Testis (tissue), 2 donors: ENCODE measurements at regions not wholly inside any gene's neighbourhood (a gene's known extent, or its start where the extent isn't known, plus 50 kb on each side); places are given as distances from the start of the nearest gene placed in this dataset.

ENCODE experiments used
- DNase-seq: peaks from one replicate; pipeline ENCODE4 v3.0.0-alpha.2; 2019
- H3K27ac ChIP-seq, 2 donors: fragments of 200-600 bp; sonication (generic); one replicate each; pipeline ENCODE4 v1.5.1; 2019
- H3K27me3 ChIP-seq: fragments of 200-600 bp; sonication (generic); one replicate; pipeline ENCODE4 v1.5.1; 2019
- H3K36me3 ChIP-seq: fragments of 200-600 bp; sonication (generic); one replicate; pipeline ENCODE4 v1.5.1; 2017; ENCODE audit warnings: low read depth; ENCODE audit errors: missing control alignments
- H3K4me1 ChIP-seq: fragments of 200-600 bp; sonication (generic); one replicate; pipeline ENCODE4 v1.5.1; 2019
- H3K4me3 ChIP-seq, 2 donors: fragments of 200-600 bp; sonication (generic); one replicate each; pipeline ENCODE4 v1.5.1; 2017 to 2019
- H3K9me3 ChIP-seq: fragments of 200-600 bp; sonication (generic); one replicate; pipeline ENCODE4 v1.5.1; 2017
- CTCF ChIP-seq, 3 experiments: fragments of 450-650 bp in 2 of 3; fragments of 200-600 bp in 1 of 3; sonication (generic) in 1 of 3; IDR thresholded peaks; one replicate each; pipeline ENCODE4 v1.5.1; 2016 to 2019; ENCODE audit warnings: antibody characterized with exemption in 3 of 3, mild to moderate bottlenecking in 2 of 3, moderate library complexity in 1 of 3
- POLR2A ChIP-seq: fragments of 450-650 bp; IDR thresholded peaks from one replicate; pipeline ENCODE4 v1.6.1; 2017; ENCODE audit warnings: antibody characterized with exemption, mild to moderate bottlenecking, moderate library complexity
- WGBS, 2 donors: methylation state at CpG; one replicate each; pipeline ENCODE4 v1.1.5; 2018; 5-methylcytosine and 5-hydroxymethylcytosine counted together
- intact Hi-C: fragments of 100-400 bp; cut with DNase I; formaldehyde crosslinking; loops from one replicate; pipeline ENCODE4 v1.15.1; 2023; ENCODE audit warnings: low total_unique reads

DNA sequence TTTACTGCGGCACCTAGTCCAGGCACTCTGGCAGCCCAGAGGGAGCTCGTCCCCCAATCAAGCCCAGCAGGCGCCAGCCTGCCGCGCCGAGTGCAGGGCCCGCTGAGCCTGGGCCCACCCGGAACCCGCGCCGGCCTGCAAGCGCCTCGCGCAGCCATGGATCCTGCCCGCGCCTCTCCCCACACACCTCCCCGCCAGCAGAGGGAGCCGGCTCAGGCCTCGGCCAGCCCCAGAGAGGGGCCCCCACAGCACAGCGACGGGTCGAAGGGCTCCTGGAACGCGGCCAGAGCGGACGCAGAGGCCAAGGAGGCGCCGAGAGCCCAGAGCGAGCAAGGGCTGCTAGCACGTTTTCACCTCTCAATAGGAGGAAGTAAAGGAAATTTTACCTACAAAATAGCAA lies 767.0 kb downstream of the MRPL39 start:
- intact Hi-C loops: no loop called here
- TF ChIP-seq CTCF (IDR thresholded peaks at IDR 0.05) (peak in 1 of 3 experiments; percentile 8), POLR2A (no peak)

DNA sequence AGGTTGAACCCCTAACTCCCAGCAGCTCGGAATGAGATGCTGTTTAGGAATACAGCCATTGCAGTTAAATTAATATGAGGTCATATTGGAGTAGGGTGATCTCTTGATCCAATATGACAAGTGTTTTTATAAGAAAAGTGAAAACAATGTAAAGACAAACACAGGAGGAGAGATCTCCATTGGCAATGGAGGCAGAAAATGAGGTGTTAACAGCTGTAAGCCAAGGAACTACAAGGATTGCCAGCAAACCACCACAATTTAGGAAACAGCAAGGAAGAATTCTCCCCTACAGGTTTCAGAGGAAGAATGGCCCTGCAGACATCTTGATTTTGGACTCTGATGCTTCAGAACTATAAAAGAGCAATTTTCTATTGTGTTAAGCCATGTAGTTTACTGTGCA lies 774.3 kb downstream of the MRPL39 start:
- no peak overlapping the region for H3K27ac ChIP-seq
- H3K36me3 ChIP-seq: no peaks in the 10 kb centered on the region
- WGBS, 2 donors: 90 to 98% methylated on average over 1 of the region's 1 CpG
- no peaks in the 10 kb centered on the region for H3K4me1 ChIP-seq
- TF ChIP-seq CTCF (IDR thresholded peaks at IDR 0.05) (no peak), POLR2A (no peak)
- H3K4me3 ChIP-seq: no peak overlapping the region
- no peak for DNase-seq
- H3K9me3 ChIP-seq: no peaks in the 10 kb centered on the region
- no peaks in the 10 kb centered on the region for H3K27me3 ChIP-seq
- intact Hi-C loops: no loop called here

More for the DNA sequence above, 767.0 kb downstream of the MRPL39 start:
- peak; percentile 50 for DNase-seq
- Histone ChIP-seq H3K36me3 (no peaks in the 10 kb centered on the region), H3K27me3 (no peaks in the 10 kb centered on the region), H3K4me1 (no peaks in the 10 kb centered on the region), H3K27ac (no peak overlapping the region), H3K9me3 (no peaks in the 10 kb centered on the region), H3K4me3 (peak overlapping the region; percentile 21 to 30)
- WGBS, 2 donors: 66 to 77% methylated on average over 16 to 30 of the region's 30 CpGs

- intact Hi-C loops: no loop called here
- Histone ChIP-seq H3K27me3 (no peaks in the 10 kb centered on the region), H3K4me1 (no peaks in the 10 kb centered on the region), H3K4me3 (no peak overlapping the region), H3K9me3 (no peaks in the 10 kb centered on the region), H3K36me3 (no peaks in the 10 kb centered on the region), H3K27ac (no peak overlapping the region)
- no peak for TF ChIP-seq CTCF (IDR thresholded peaks at IDR 0.05)
- TF ChIP-seq POLR2A: no peak
- no peak for DNase-seq
- WGBS, 2 donors: 30% methylated on average over 1 of the region's 1 CpG
These were observed 777.9 kb downstream of the MRPL39 start for GRCh38 chr21:24829397-24829796.

DNA sequence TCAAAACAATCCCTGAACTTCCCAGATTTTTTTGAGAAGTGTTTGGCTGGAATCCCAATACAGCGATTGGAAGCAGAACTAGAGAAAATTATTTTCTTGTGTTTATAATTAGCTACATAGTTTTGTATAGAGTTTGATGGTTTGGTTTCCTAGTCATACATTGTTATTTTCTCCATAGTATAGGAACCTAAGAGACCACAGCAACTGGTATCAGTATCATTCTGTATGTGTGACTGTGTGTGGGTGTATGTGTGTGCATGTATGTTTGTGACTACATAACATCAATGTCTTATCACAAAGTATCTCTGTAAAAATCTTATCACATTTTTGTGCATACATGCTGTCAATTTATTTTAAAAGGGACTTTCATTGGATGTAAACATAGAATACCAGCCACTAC lies 780.5 kb downstream of the MRPL39 start:
- Histone ChIP-seq H3K27me3 (no peaks in the 10 kb centered on the region), H3K4me3 (no peak overlapping the region), H3K36me3 (no peaks in the 10 kb centered on the region), H3K9me3 (no peaks in the 10 kb centered on the region), H3K27ac (no peak overlapping the region), H3K4me1 (no peaks in the 10 kb centered on the region)
- intact Hi-C loops: no loop called here
- no peak for DNase-seq
- WGBS, 2 donors: 52 to 58% methylated on average over 1 of the region's 1 CpG
- no peak for TF ChIP-seq CTCF (IDR thresholded peaks at IDR 0.05)
- no peak for TF ChIP-seq POLR2A

GRCh38 chr21:24825348-24825747 lies 781.9 kb downstream of the MRPL39 start:
- intact Hi-C loops: no loop called here
- Histone ChIP-seq H3K4me1 (no peaks in the 10 kb centered on the region), H3K9me3 (no peaks in the 10 kb centered on the region), H3K27me3 (no peaks in the 10 kb centered on the region), H3K27ac (no peak overlapping the region), H3K36me3 (no peaks in the 10 kb centered on the region), H3K4me3 (no peak overlapping the region)
- TF ChIP-seq POLR2A (no peak), CTCF (IDR thresholded peaks at IDR 0.05) (no peak)
- 76 to 82% methylated on average over 4 of the region's 4 CpGs for WGBS, 2 donors
- DNase-seq: no peak
